Stomach (tissue), 8 donors: ENCODE measurements at regions not wholly inside any gene's neighbourhood (a gene's known extent, or its start where the extent isn't known, plus 50 kb on each side); places are given as distances from the start of the nearest gene placed in this dataset.

Experiments used
- DNase-seq, 2 donors: peaks; one replicate each; pipeline versions ENCODE4 v3.0.0 to v3.0.0-alpha.2; 2013 to 2019
- H3K27ac ChIP-seq, 5 donors: fragments of 200-600 bp in 4 of 5; sonication (generic) in 4 of 5; one replicate each; pipeline ENCODE4 v1.5.1; 2013 to 2019; ENCODE audit warnings: mild to moderate bottlenecking in 1 of 5, moderate library complexity in 1 of 5
- H3K27me3 ChIP-seq, 3 donors: fragments of 200-600 bp; sonication (generic); one replicate each; pipeline ENCODE4 v1.5.1; 2017 to 2019; ENCODE audit warnings: mixed run types in 1 of 3
- H3K36me3 ChIP-seq, 4 donors: fragments of 200-600 bp; sonication (generic); 1 replicate in 3 of 4; 2 replicates in 1 of 4; pipeline ENCODE4 v1.5.1; 2016 to 2019
- H3K4me1 ChIP-seq, 4 donors: fragments of 200-600 bp; sonication (generic); one replicate each; pipeline ENCODE4 v1.5.1; 2016 to 2019
- H3K4me3 ChIP-seq, 4 donors: fragments of 200-600 bp; sonication (generic) in 3 of 4; one replicate each; pipeline ENCODE4 v1.5.1; 2016 to 2019; ENCODE audit warnings: mild to moderate bottlenecking in 1 of 4
- H3K9me3 ChIP-seq, 4 donors: fragments of 200-600 bp; sonication (generic); one replicate each; pipeline ENCODE4 v1.5.1; 2016 to 2019
- CTCF ChIP-seq, 7 experiments: fragments of 450-650 bp in 4 of 7; fragments of 200-600 bp in 3 of 7; sonication (generic) in 3 of 7; IDR thresholded peaks; one replicate each; pipeline ENCODE4 v1.5.1; 2016 to 2019; ENCODE audit warnings: antibody characterized with exemption in 7 of 7, control low read depth in 2 of 7, mild to moderate bottlenecking in 1 of 7
- EP300 ChIP-seq: sonication (generic); formaldehyde crosslinking; IDR thresholded peaks from one replicate; pipeline ENCODE4 v1.6.1; 2017; ENCODE audit warnings: antibody characterized with exemption
- POLR2A ChIP-seq, 4 donors: fragments of 450-650 bp; IDR thresholded peaks; one replicate each; pipeline ENCODE4 v1.6.1; 2016; ENCODE audit warnings: antibody characterized with exemption in 4 of 4, control low read depth in 2 of 4, mild to moderate bottlenecking in 1 of 4, moderate library complexity in 1 of 4
- POLR2AphosphoS5 ChIP-seq, 3 donors: sonication (generic); formaldehyde crosslinking; IDR thresholded peaks; one replicate each; pipeline ENCODE4 v1.6.1; 2016; ENCODE audit warnings: antibody characterized with exemption in 3 of 3
- WGBS, 5 donors: extraction: QIAGEN DNeasy Blood & Tissue Kit in 3 of 5; methylation state at CpG; one replicate each; pipeline versions ENCODE4 v1.1.5 to v1.1.7; 2013 to 2018; 5-methylcytosine and 5-hydroxymethylcytosine counted together
- intact Hi-C: fragments of 100-400 bp; cut with DNase I; formaldehyde crosslinking; loops from one replicate; pipeline ENCODE4 v1.15.1; 2023; ENCODE audit warnings: low total_unique reads
- donor health status: healthy with polysubstance abuse.
- donor health status: Bipolar disorder and iron deficiency.
- donor health status: healthy.

GRCh38 chr1:38221006-38221649, 174.5 kb upstream of the POU3F1 start:
- Histone ChIP-seq H3K4me1 (no peaks in the 10 kb centered on the region), H3K27me3 (peaks cover 0 to 26% (median 3%) of the 10 kb centered on the region in 3 donors), H3K4me3 (no peak overlapping the region), H3K27ac (no peak overlapping the region), H3K9me3 (no peaks in the 10 kb centered on the region), H3K36me3 (no peaks in the 10 kb centered on the region)
- WGBS, 5 donors: 55 to 65% (median 62%) methylated on average over 9 of the region's 9 CpGs
- intact Hi-C loops: no loop called here
- TF ChIP-seq POLR2A (IDR thresholded peaks at IDR 0.05): no peak
- TF ChIP-seq EP300: no peak
- TF ChIP-seq CTCF (IDR thresholded peaks at IDR 0.05): no peak
- no peak for TF ChIP-seq POLR2AphosphoS5 (IDR thresholded peaks at IDR 0.05)
- DNase-seq: no peak

- Histone ChIP-seq H3K9me3 (no peaks in the 10 kb centered on the region), H3K4me3 (no peak overlapping the region), H3K27me3 (peaks cover 0 to 57% (median 3%) of the 10 kb centered on the region in 3 donors), H3K27ac (no peak overlapping the region), H3K4me1 (no peaks in the 10 kb centered on the region), H3K36me3 (no peaks in the 10 kb centered on the region)
- TF ChIP-seq CTCF (IDR thresholded peaks at IDR 0.05): no peak
- no peak for TF ChIP-seq POLR2AphosphoS5 (IDR thresholded peaks at IDR 0.05)
- no peak for TF ChIP-seq POLR2A (IDR thresholded peaks at IDR 0.05)
- no peak for TF ChIP-seq EP300
- intact Hi-C loops: no loop called here
- DNase-seq: no peak
- WGBS, 5 donors: 78 to 93% (median 84%) methylated on average over 5 of the region's 5 CpGs
Measured at GRCh38 chr1:38217316-38217715, 170.7 kb upstream of the POU3F1 start.

GRCh38 chr1:38213646-38214434, 167.2 kb upstream of the POU3F1 start:
- DNase-seq: peak in 1 of 2 donors; percentile 63
- 56 to 72% (median 63%) methylated on average over 32 to 34 of the region's 34 CpGs for WGBS, 5 donors
- H3K4me3 ChIP-seq: no peak overlapping the region
- H3K27ac ChIP-seq: no peak overlapping the region
- peaks cover 0 to 4% (median 0%) of the 10 kb centered on the region in 4 donors for H3K4me1 ChIP-seq
- TF ChIP-seq POLR2AphosphoS5 (IDR thresholded peaks at IDR 0.05) (no peak), EP300 (no peak), POLR2A (IDR thresholded peaks at IDR 0.05) (no peak), CTCF (IDR thresholded peaks at IDR 0.05) (no peak)
- intact Hi-C loops: no loop called here
- peaks cover 0 to 52% (median 3%) of the 10 kb centered on the region in 3 donors for H3K27me3 ChIP-seq
- H3K9me3 ChIP-seq: no peaks in the 10 kb centered on the region
- H3K36me3 ChIP-seq: no peaks in the 10 kb centered on the region

DNA sequence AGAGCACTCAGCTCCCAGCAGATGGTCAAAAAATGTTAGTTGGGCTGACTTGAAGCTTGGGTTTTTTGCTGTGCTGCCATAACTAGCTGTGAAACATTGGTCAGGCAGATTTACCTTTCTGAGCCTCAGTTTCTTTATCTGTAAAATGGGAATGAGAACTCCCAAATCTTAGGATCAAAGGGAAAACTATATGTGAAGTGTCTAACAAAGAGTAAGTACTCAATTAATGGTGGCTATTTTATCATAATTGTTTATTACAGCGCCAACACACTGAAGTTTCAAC, 164.2 kb upstream of the POU3F1 start:
- 91 to 100% (median 100%) methylated on average over 1 of the region's 1 CpG for WGBS, 5 donors
- intact Hi-C loops: no loop called here

More for the DNA sequence above, 164.2 kb upstream of the POU3F1 start:
- Histone ChIP-seq H3K4me1 (peaks cover 0 to 4% (median 0%) of the 10 kb centered on the region in 4 donors), H3K27me3 (peaks cover 0 to 34% (median 0%) of the 10 kb centered on the region in 3 donors), H3K36me3 (no peaks in the 10 kb centered on the region), H3K4me3 (no peak overlapping the region), H3K9me3 (no peaks in the 10 kb centered on the region), H3K27ac (no peak overlapping the region)
- DNase-seq: no peak
- TF ChIP-seq CTCF (IDR thresholded peaks at IDR 0.05) (no peak), POLR2A (IDR thresholded peaks at IDR 0.05) (no peak), EP300 (no peak), POLR2AphosphoS5 (IDR thresholded peaks at IDR 0.05) (no peak)
